Nephron (organoid): ENCODE measurements at regions not wholly inside any gene's neighbourhood (a gene's known extent, or its start where the extent isn't known, plus 50 kb on each side); places are given as distances from the start of the nearest gene placed in this dataset.
"Not testable (repeated sequence)": the region's sequence is repeated elsewhere in the genome, so short reads cannot be mapped to it uniquely, and the experiment has no call there.

Experiments used
- H3K27ac Mint-ChIP-seq, 3 experiments: 2 replicates each; pipeline ENCODE4 v1.8.0; 2020; ENCODE audit warnings: mixed read lengths in 3 of 3, mild to moderate bottlenecking in 2 of 3, moderate library complexity in 1 of 3
- H3K27me3 Mint-ChIP-seq: 2 replicates; pipeline ENCODE4 v1.8.0; 2021; ENCODE audit warnings: low read depth, mild to moderate bottlenecking, moderate library complexity, mixed read lengths
- H3K36me3 Mint-ChIP-seq: 2 replicates; pipeline ENCODE4 v1.8.0; 2020; ENCODE audit warnings: low read depth, mixed read lengths
- H3K4me1 Mint-ChIP-seq: 2 replicates; pipeline ENCODE4 v1.8.0; 2020; ENCODE audit warnings: mixed read lengths
- H3K4me3 Mint-ChIP-seq, 3 experiments: 2 replicates each; pipeline ENCODE4 v1.8.0; 2020; ENCODE audit warnings: mild to moderate bottlenecking in 3 of 3, mixed read lengths in 3 of 3, moderate library complexity in 2 of 3
- H3K9me3 Mint-ChIP-seq: 2 replicates; pipeline ENCODE4 v1.8.0; 2020; ENCODE audit warnings: mixed read lengths
- CTCF ChIP-seq, 3 experiments: fragments of 200-600 bp; sonication (generic); IDR thresholded peaks; one replicate each; pipeline ENCODE4 v1.5.0; 2021; ENCODE audit warnings: antibody characterized with exemption in 3 of 3; ENCODE audit not compliant: unreplicated experiment in 3 of 3

- peaks cover 12% of the 10 kb centered on the region for H3K9me3 Mint-ChIP-seq
- peaks cover 6% of the 10 kb centered on the region for H3K4me1 Mint-ChIP-seq
- H3K36me3 Mint-ChIP-seq, result no peaks in the 10 kb centered on the region
- H3K4me3 Mint-ChIP-seq, result no peak overlapping the region
- no peaks in the 10 kb centered on the region for H3K27me3 Mint-ChIP-seq
- H3K27ac Mint-ChIP-seq, result no peak overlapping the region
- TF ChIP-seq CTCF (IDR thresholded peaks at IDR 0.05; ENCODE audit: unreplicated experiment in 3 of 3), result no peak
Observed at GRCh38 chr10:3919709-3920308, 134.8 kb upstream of the KLF6 start.

- H3K9me3 Mint-ChIP-seq, result peaks cover 12% of the 10 kb centered on the region
- H3K27me3 Mint-ChIP-seq, result not testable (repeated sequence)
Observed at GRCh38 chr10:3917392-3917791, 132.4 kb upstream of the KLF6 start.

GRCh38 chr10:3914733-3915132 is 129.7 kb upstream of the KLF6 start:
- peaks cover 3% of the 10 kb centered on the region for H3K27me3 Mint-ChIP-seq
- H3K36me3 Mint-ChIP-seq, result no peaks in the 10 kb centered on the region
- H3K27ac Mint-ChIP-seq, result no peak overlapping the region
- peaks cover 10% of the 10 kb centered on the region for H3K9me3 Mint-ChIP-seq
- H3K4me1 Mint-ChIP-seq, result peaks cover 2% of the 10 kb centered on the region
- TF ChIP-seq CTCF (IDR thresholded peaks at IDR 0.05; ENCODE audit: unreplicated experiment in 3 of 3), result no peak
- H3K4me3 Mint-ChIP-seq, result no peak overlapping the region

More at GRCh38 chr10:3917392-3917791, 132.4 kb upstream of the KLF6 start:
- not testable (repeated sequence) for H3K4me1 Mint-ChIP-seq, H3K36me3 Mint-ChIP-seq, H3K4me3 Mint-ChIP-seq, H3K27ac Mint-ChIP-seq

- Mint-ChIP-seq H3K36me3 (no peaks in the 10 kb centered on the region), H3K9me3 (no peaks in the 10 kb centered on the region), H3K27ac (no peak overlapping the region), H3K27me3 (peaks cover 3% of the 10 kb centered on the region), H3K4me1 (no peaks in the 10 kb centered on the region), H3K4me3 (no peak overlapping the region)
- TF ChIP-seq CTCF (IDR thresholded peaks at IDR 0.05; ENCODE audit: unreplicated experiment in 3 of 3), result no peak
Observed at GRCh38 chr10:3911713-3912442, 126.9 kb upstream of the KLF6 start.

GRCh38 chr10:3911241-3911640 is 126.2 kb upstream of the KLF6 start:
- peaks cover 3% of the 10 kb centered on the region for H3K27me3 Mint-ChIP-seq
- no peak overlapping the region for H3K27ac Mint-ChIP-seq
- H3K9me3 Mint-ChIP-seq, result no peaks in the 10 kb centered on the region
- no peak for TF ChIP-seq CTCF (IDR thresholded peaks at IDR 0.05; ENCODE audit: unreplicated experiment in 3 of 3)
- no peaks in the 10 kb centered on the region for H3K4me1 Mint-ChIP-seq
- H3K4me3 Mint-ChIP-seq, result no peak overlapping the region
- no peaks in the 10 kb centered on the region for H3K36me3 Mint-ChIP-seq

GRCh38 chr10:3909339-3909738 is 124.3 kb upstream of the KLF6 start:
- Mint-ChIP-seq H3K27ac (no peak overlapping the region), H3K4me3 (no peak overlapping the region), H3K4me1 (no peaks in the 10 kb centered on the region), H3K27me3 (peaks cover 3% of the 10 kb centered on the region), H3K9me3 (peaks cover 5% of the 10 kb centered on the region), H3K36me3 (no peaks in the 10 kb centered on the region)
- TF ChIP-seq CTCF (IDR thresholded peaks at IDR 0.05; ENCODE audit: unreplicated experiment in 3 of 3), result no peak
